ENCODE measurements at regions not wholly inside any gene's neighbourhood (a gene's known extent, or its start where the extent isn't known, plus 50 kb on each side); places are given as distances from the start of the nearest gene placed in this dataset.

GRCh38 chr4:138774940-138775339 lies 240.6 kb upstream of the NOCT start:
- TF ChIP-seq, protein P1, sequence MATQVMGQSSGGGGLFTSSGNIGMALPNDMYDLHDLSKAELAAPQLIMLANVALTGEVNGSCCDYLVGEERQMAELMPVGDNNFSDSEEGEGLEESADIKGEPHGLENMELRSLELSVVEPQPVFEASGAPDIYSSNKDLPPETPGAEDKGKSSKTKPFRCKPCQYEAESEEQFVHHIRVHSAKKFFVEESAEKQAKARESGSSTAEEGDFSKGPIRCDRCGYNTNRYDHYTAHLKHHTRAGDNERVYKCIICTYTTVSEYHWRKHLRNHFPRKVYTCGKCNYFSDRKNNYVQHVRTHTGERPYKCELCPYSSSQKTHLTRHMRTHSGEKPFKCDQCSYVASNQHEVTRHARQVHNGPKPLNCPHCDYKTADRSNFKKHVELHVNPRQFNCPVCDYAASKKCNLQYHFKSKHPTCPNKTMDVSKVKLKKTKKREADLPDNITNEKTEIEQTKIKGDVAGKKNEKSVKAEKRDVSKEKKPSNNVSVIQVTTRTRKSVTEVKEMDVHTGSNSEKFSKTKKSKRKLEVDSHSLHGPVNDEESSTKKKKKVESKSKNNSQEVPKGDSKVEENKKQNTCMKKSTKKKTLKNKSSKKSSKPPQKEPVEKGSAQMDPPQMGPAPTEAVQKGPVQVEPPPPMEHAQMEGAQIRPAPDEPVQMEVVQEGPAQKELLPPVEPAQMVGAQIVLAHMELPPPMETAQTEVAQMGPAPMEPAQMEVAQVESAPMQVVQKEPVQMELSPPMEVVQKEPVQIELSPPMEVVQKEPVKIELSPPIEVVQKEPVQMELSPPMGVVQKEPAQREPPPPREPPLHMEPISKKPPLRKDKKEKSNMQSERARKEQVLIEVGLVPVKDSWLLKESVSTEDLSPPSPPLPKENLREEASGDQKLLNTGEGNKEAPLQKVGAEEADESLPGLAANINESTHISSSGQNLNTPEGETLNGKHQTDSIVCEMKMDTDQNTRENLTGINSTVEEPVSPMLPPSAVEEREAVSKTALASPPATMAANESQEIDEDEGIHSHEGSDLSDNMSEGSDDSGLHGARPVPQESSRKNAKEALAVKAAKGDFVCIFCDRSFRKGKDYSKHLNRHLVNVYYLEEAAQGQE (IDR thresholded peaks at IDR 0.05; ENCODE audit: insufficient read depth in 1 of 2, low read depth in 2 of 2, low read length in 2 of 2), result no peak
- no peak for TF ChIP-seq TAF1 (IDR thresholded peaks at IDR 0.05; ENCODE audit: borderline replicate concordance, insufficient read depth, low read length)
- no peak for TF ChIP-seq SIN3A (IDR thresholded peaks at IDR 0.05; ENCODE audit: borderline replicate concordance, insufficient read depth, low read length)
- no peak for TF ChIP-seq FOXP2 (optimal IDR thresholded peaks at IDR 0.05; ENCODE audit: borderline replicate concordance, extremely low read depth, extremely low read length, insufficient read depth)
- TF ChIP-seq POLR2AphosphoS5 (IDR thresholded peaks at IDR 0.05; ENCODE audit: low read depth, low read length), result no peak

DNA sequence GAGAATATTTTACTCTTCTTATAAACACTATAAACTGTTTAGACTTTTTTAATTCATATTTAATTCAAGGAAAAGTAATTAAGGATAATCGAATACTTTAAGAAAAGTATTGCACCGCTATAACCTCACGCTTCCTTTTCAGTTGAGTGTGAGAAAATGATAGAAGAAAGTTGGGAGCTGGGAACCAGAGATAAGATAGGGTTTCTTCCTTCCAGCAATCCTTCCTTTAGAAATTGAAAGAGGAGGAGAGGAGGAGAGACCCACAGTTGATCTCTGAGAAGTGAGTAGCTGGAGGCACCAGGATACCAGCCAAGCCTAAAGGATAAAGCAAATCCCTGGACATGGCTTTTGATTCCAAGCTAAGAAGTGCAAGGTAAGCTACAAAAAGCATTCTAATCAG lies 242.3 kb upstream of the NOCT start:
- TF ChIP-seq FOXP2 (optimal IDR thresholded peaks at IDR 0.05; ENCODE audit: borderline replicate concordance, extremely low read depth, extremely low read length, insufficient read depth) (no peak), SIN3A (IDR thresholded peaks at IDR 0.05; ENCODE audit: borderline replicate concordance, insufficient read depth, low read length) (no peak), POLR2AphosphoS5 (IDR thresholded peaks at IDR 0.05; ENCODE audit: low read depth, low read length) (no peak), TAF1 (IDR thresholded peaks at IDR 0.05; ENCODE audit: borderline replicate concordance, insufficient read depth, low read length) (no peak)
- TF ChIP-seq, protein P1 (IDR thresholded peaks at IDR 0.05; ENCODE audit: insufficient read depth in 1 of 2, low read depth in 2 of 2, low read length in 2 of 2), result no peak

DNA sequence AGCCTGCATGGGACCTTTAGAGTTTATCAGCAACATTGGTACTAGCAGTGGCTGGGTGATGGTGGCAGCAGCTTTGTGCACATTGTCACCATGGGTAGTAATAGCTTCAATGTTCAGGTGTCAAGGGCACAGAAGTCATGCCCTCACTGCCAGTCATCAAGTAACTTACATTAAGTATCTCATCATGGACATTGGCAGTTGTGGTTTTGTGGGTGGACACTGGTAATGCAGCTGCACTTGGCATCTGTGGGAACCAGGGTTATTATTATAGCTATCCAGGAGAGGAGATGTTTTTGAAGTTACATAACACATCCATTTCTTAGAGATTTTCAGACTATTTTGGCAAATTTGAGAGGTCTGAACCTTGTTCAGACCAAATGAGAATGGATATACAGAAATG lies 243.2 kb upstream of the NOCT start:
- TF ChIP-seq POLR2AphosphoS5 (IDR thresholded peaks at IDR 0.05; ENCODE audit: low read depth, low read length), result no peak
- TF ChIP-seq TAF1 (IDR thresholded peaks at IDR 0.05; ENCODE audit: borderline replicate concordance, insufficient read depth, low read length), result no peak
- no peak for TF ChIP-seq SIN3A (IDR thresholded peaks at IDR 0.05; ENCODE audit: borderline replicate concordance, insufficient read depth, low read length)

- TF ChIP-seq, protein P1 (IDR thresholded peaks at IDR 0.05; ENCODE audit: insufficient read depth in 1 of 2, low read depth in 2 of 2, low read length in 2 of 2), result no peak
- TF ChIP-seq FOXP2 (optimal IDR thresholded peaks at IDR 0.05; ENCODE audit: borderline replicate concordance, extremely low read depth, extremely low read length, insufficient read depth), result no peak
- no peak for TF ChIP-seq POLR2AphosphoS5 (IDR thresholded peaks at IDR 0.05; ENCODE audit: low read depth, low read length)
- TF ChIP-seq TAF1 (IDR thresholded peaks at IDR 0.05; ENCODE audit: borderline replicate concordance, insufficient read depth, low read length), result no peak
- TF ChIP-seq SIN3A (IDR thresholded peaks at IDR 0.05; ENCODE audit: borderline replicate concordance, insufficient read depth, low read length), result no peak
Measured at GRCh38 chr4:138770818-138771217, 244.8 kb upstream of the NOCT start.

GRCh38 chr4:138766332-138766731 lies 249.2 kb upstream of the NOCT start:
- TF ChIP-seq TAF1 (IDR thresholded peaks at IDR 0.05; ENCODE audit: borderline replicate concordance, insufficient read depth, low read length) (no peak), POLR2AphosphoS5 (IDR thresholded peaks at IDR 0.05; ENCODE audit: low read depth, low read length) (no peak), SIN3A (IDR thresholded peaks at IDR 0.05; ENCODE audit: borderline replicate concordance, insufficient read depth, low read length) (no peak), FOXP2 (optimal IDR thresholded peaks at IDR 0.05; ENCODE audit: borderline replicate concordance, extremely low read depth, extremely low read length, insufficient read depth) (no peak)
- TF ChIP-seq, protein P1 (IDR thresholded peaks at IDR 0.05; ENCODE audit: insufficient read depth in 1 of 2, low read depth in 2 of 2, low read length in 2 of 2), result no peak

All from PFSK-1 (cell line).